GM12878 (cell line): ENCODE measurements at regions not wholly inside any gene's neighbourhood (a gene's known extent, or its start where the extent isn't known, plus 50 kb on each side); places are given as distances from the start of the nearest gene placed in this dataset.

Experiments
- ATAC-seq: fragments of 200-7000 bp; cut with Tn5 transposase; 3 replicates; pipeline ENCODE4 v1.9.1; 2020; ENCODE audit warnings: mild to moderate bottlenecking, moderate library complexity
- BruUV-seq: library from RNA; stranded (reverse); fragments of 400-500 nt; replicated peaks from 2 replicates; lab custom pipeline; 2021; lab: Mats Ljungman, UMichigan
- CTCF ChIA-PET: fragments of 300-600 bp; sonication (Branson Sonifier 250); formaldehyde crosslinking; extraction: SDS; loops from one replicate; lab custom pipeline; 2021; ENCODE audit warnings: inconsistent platforms; lab: Yijun Ruan, JAX
- POLR2A ChIA-PET: fragments of 350-600 bp; formaldehyde crosslinking; extraction: SDS; loops from one replicate; lab custom pipeline; 2021; ENCODE audit warnings: inconsistent platforms; lab: Charles Lee
- RAD21 ChIA-PET: fragments of 300-600 bp; sonication (Branson Sonifier 250); formaldehyde crosslinking; loops from one replicate; lab custom pipeline; 2023; ENCODE audit warnings: antibody characterized with exemption; ENCODE audit not compliant: unreplicated experiment; lab: Charles Lee
- SMC1A ChIA-PET: fragments of 300-600 bp; sonication (Branson Sonifier 250); formaldehyde crosslinking; loops from one replicate; lab custom pipeline; 2023; ENCODE audit not compliant: unreplicated experiment, uncharacterized antibody; lab: Charles Lee
- DNase-seq: peaks from one replicate; pipeline ENCODE4 v3.0.0-alpha.2; 2011; ENCODE audit warnings: low read depth, low spot score
- FAIRE-seq: peaks from 3 replicates; lab custom pipeline; 2011; peaks lifted over from hg19 to GRCh38; lab: Jason Lieb, UNC
- H2AFZ ChIP-seq: 2 replicates; pipeline ENCODE4 v1.6.0; 2011; ENCODE audit warnings: low read depth, low read length, control low read depth; ENCODE audit not compliant: control insufficient read depth
- H3K27ac ChIP-seq: 2 replicates; pipeline ENCODE4 v1.5.1; 2011; ENCODE audit warnings: control low read depth; ENCODE audit not compliant: control insufficient read depth, insufficient read depth
- H3K27me3 ChIP-seq, 2 experiments: replicated peaks in 1 of 2; 2 replicates each; pipeline versions ENCODE4 v1.6.0 to v1.6.1; 2011; ENCODE audit warnings: low read length in 1 of 2; ENCODE audit not compliant: control insufficient read depth in 2 of 2, insufficient read depth in 2 of 2
- H3K36me3 ChIP-seq, 2 experiments: 2 replicates each; pipeline ENCODE4 v1.5.1; 2011; ENCODE audit warnings: low read length in 1 of 2; ENCODE audit not compliant: control insufficient read depth in 2 of 2, insufficient read depth in 2 of 2
- H3K4me1 ChIP-seq: 2 replicates; pipeline ENCODE4 v1.6.1; 2011; ENCODE audit warnings: mild to moderate bottlenecking, low read length, moderate library complexity, mixed read lengths; ENCODE audit not compliant: control insufficient read depth, insufficient read depth
- H3K4me2 ChIP-seq: 2 replicates; pipeline ENCODE4 v1.6.0; 2011; ENCODE audit warnings: control low read depth; ENCODE audit not compliant: control insufficient read depth, insufficient read depth
- H3K4me3 ChIP-seq: fragments of 200-600 bp; sonication (generic); 2 replicates; pipeline ENCODE4 v1.5.1; 2016
- H3K79me2 ChIP-seq: 2 replicates; pipeline ENCODE4 v1.6.0; 2011; ENCODE audit warnings: low read length; ENCODE audit not compliant: control insufficient read depth, insufficient read depth
- H3K9ac ChIP-seq: 2 replicates; pipeline ENCODE4 v1.8.0; 2011; ENCODE audit warnings: low read length, control low read depth, mixed read lengths; ENCODE audit not compliant: control insufficient read depth, insufficient read depth
- H3K9me3 ChIP-seq: replicated peaks from 3 replicates; pipeline ENCODE4 v1.5.1; 2011; ENCODE audit warnings: mild to moderate bottlenecking, low read length; ENCODE audit not compliant: control insufficient read depth, insufficient read depth
- H4K20me1 ChIP-seq: 2 replicates; pipeline ENCODE4 v1.6.0; 2011; ENCODE audit not compliant: control insufficient read depth, insufficient read depth
- CEBPB ChIP-seq, 2 experiments: fragments of 150-350 bp in 1 of 2; IDR thresholded peaks; 2 replicates each; pipeline ENCODE4 v1.6.1; 2012 to 2014; ENCODE audit warnings: low read depth in 2 of 2, low read length in 2 of 2, borderline replicate concordance in 1 of 2, inconsistent platforms in 1 of 2
- CHD1 ChIP-seq: IDR thresholded peaks from 2 replicates; pipeline ENCODE4 v1.6.1; 2012; ENCODE audit warnings: low read depth, low read length, improper control_type of control experiment
- HDAC2 ChIP-seq: fragments of 200-600 bp; sonication (generic); IDR thresholded peaks from 2 replicates; pipeline ENCODE4 v1.6.1; 2017
- JUNB ChIP-seq: IDR thresholded peaks from 2 replicates; pipeline ENCODE4 v1.6.1; 2016; ENCODE audit warnings: antibody characterized with exemption, mild to moderate bottlenecking
- NBN ChIP-seq: fragments of 450-650 bp; IDR thresholded peaks from 2 replicates; pipeline ENCODE4 v1.6.1; 2016
- NFIC ChIP-seq: IDR thresholded peaks from 2 replicates; pipeline ENCODE4 v1.6.1; 2012; ENCODE audit warnings: low read depth, mild to moderate bottlenecking, inconsistent platforms, low read length, moderate library complexity
- RCOR1 ChIP-seq: conservative IDR thresholded peaks from 2 replicates; pipeline ENCODE4 v1.6.1; 2012; ENCODE audit warnings: low read depth, low read length, improper control_type of control experiment
- SMARCA5 ChIP-seq: fragments of 450-650 bp; IDR thresholded peaks from 2 replicates; pipeline ENCODE4 v1.6.1; 2017; ENCODE audit warnings: mild to moderate bottlenecking
- TBL1XR1 ChIP-seq: IDR thresholded peaks from 2 replicates; pipeline ENCODE4 v1.6.1; 2012; ENCODE audit warnings: low read depth, low read length, improper control_type of control experiment
- USF1 ChIP-seq: IDR thresholded peaks from 2 replicates; pipeline ENCODE4 v1.6.1; 2011; ENCODE audit warnings: borderline replicate concordance, low read depth, mild to moderate bottlenecking, moderate library complexity, mixed read lengths, low read length; ENCODE audit not compliant: insufficient read depth; ENCODE audit errors: extremely low read length
- WRNIP1 ChIP-seq: IDR thresholded peaks from 2 replicates; pipeline ENCODE4 v1.6.1; 2011; ENCODE audit warnings: low read depth, low read length, improper control_type of control experiment, borderline replicate concordance
- YY1 ChIP-seq: IDR thresholded peaks from 2 replicates; pipeline ENCODE4 v1.6.1; 2011; ENCODE audit warnings: low read depth, mild to moderate bottlenecking, low read length
- ZNF24 ChIP-seq: fragments of 450-650 bp; IDR thresholded peaks from 2 replicates; pipeline ENCODE4 v1.6.1; 2017; ENCODE audit warnings: antibody characterized with exemption, mild to moderate bottlenecking
- ZNF687 ChIP-seq: fragments of 450-650 bp; IDR thresholded peaks from 2 replicates; pipeline ENCODE4 v1.6.1; 2017; ENCODE audit warnings: mild to moderate bottlenecking, moderate library complexity
- ZSCAN29 ChIP-seq: fragments of 450-650 bp; IDR thresholded peaks from 2 replicates; pipeline ENCODE4 v1.6.1; 2017; ENCODE audit warnings: mild to moderate bottlenecking, moderate library complexity
- WGBS: methylation state at CpG from one replicate; pipeline ENCODE4 v1.1.6; 2016; ENCODE audit warnings: low lambda C conversion rate; ENCODE audit not compliant: insufficient replicate concordance, insufficient coverage; ENCODE audit errors: missing lambda C conversion rate; 5-methylcytosine and 5-hydroxymethylcytosine counted together
- in situ Hi-C: fragments of 300-500 bp; cut with MboI; formaldehyde crosslinking; loops from 9 replicates; pipeline ENCODE4 v1.14.3; 2018; ENCODE audit warnings: mixed read lengths
- intact Hi-C: fragments of 100-400 bp; cut with micrococcal nuclease; formaldehyde crosslinking; loops from one replicate; pipeline ENCODE4 v1.14.2; 2022; ENCODE audit not compliant: unreplicated experiment

GRCh38 chr15:87355946-87356345, 900.6 kb downstream of the NTRK3 start:
- Histone ChIP-seq H3K27ac (no peak overlapping the region), H2AFZ (no peak overlapping the region), H4K20me1 (no peaks in the 10 kb centered on the region), H3K4me2 (no peak overlapping the region), H3K27me3 (no peaks in the 10 kb centered on the region), H3K9ac (no peak overlapping the region), H3K9me3 (no peaks in the 10 kb centered on the region), H3K79me2 (no peaks in the 10 kb centered on the region), H3K36me3 (no peaks in the 10 kb centered on the region), H3K4me1 (no peaks in the 10 kb centered on the region), H3K4me3 (no peak overlapping the region)
- ChIA-PET POLR2A (no interaction called here), CTCF (no interaction called here), SMC1A (no interaction called here), RAD21 (no interaction called here)
- BruUV-seq, result no TSS peak
- FAIRE-seq (no peak), ATAC-seq (no peak), DNase-seq (no peak)
- in situ Hi-C loops, result no loop called here
- intact Hi-C loops, result no loop called here
- TF ChIP-seq JUNB (no peak), ZNF687 (no peak)
- 63% methylated on average over 1 of the region's 1 CpG for WGBS

GRCh38 chr15:87354661-87355410, 901.7 kb downstream of the NTRK3 start:
- ChIA-PET POLR2A (no interaction called here), CTCF (no interaction called here), RAD21 (no interaction called here), SMC1A (no interaction called here)
- Histone ChIP-seq H3K4me1 (no peaks in the 10 kb centered on the region), H3K9me3 (no peaks in the 10 kb centered on the region), H3K4me3 (no peak overlapping the region), H3K79me2 (no peaks in the 10 kb centered on the region), H4K20me1 (no peaks in the 10 kb centered on the region), H3K36me3 (no peaks in the 10 kb centered on the region), H3K9ac (no peak overlapping the region), H2AFZ (no peak overlapping the region), H3K27ac (no peak overlapping the region), H3K4me2 (no peak overlapping the region), H3K27me3 (no peaks in the 10 kb centered on the region)
- WGBS, result 5% methylated on average over 3 of the region's 3 CpGs
- ATAC-seq (no peak), FAIRE-seq (no peak), DNase-seq (no peak)
- no peak for TF ChIP-seq HDAC2
- TF ChIP-seq NFIC, result no peak
- TF ChIP-seq YY1, result no peak
- TF ChIP-seq TBL1XR1, result no peak
- TF ChIP-seq NBN, result no peak
- TF ChIP-seq WRNIP1, result no peak
- no peak for TF ChIP-seq RCOR1
- no peak for TF ChIP-seq ZNF24
- TF ChIP-seq CEBPB (IDR thresholded peaks at IDR 0.05; ENCODE audit: borderline replicate concordance in 1 of 2, low read depth in 2 of 2, low read length in 2 of 2), result no peak
- TF ChIP-seq CHD1, result no peak
- no peak for TF ChIP-seq SMARCA5
- no peak for TF ChIP-seq ZSCAN29
- TF ChIP-seq USF1, result no peak
- intact Hi-C loops, result no loop called here
- BruUV-seq, result no TSS peak
- in situ Hi-C loops, result no loop called here
